Suprapubic skin (tissue), 4 donors: ENCODE measurements at regions not wholly inside any gene's neighbourhood (a gene's known extent, or its start where the extent isn't known, plus 50 kb on each side); places are given as distances from the start of the nearest gene placed in this dataset.
"Not testable (repeated sequence)": the region's sequence is repeated elsewhere in the genome, so short reads cannot be mapped to it uniquely, and the experiment has no call there.

ENCODE experiments used
- DNase-seq, 2 donors: peaks; one replicate each; pipeline ENCODE4 v3.0.0-alpha.2; 2019; ENCODE audit warnings: low spot score in 2 of 2
- H3K27ac ChIP-seq: fragments of 200-600 bp; sonication (generic); one replicate; pipeline ENCODE4 v1.5.1; 2019
- H3K27me3 ChIP-seq: fragments of 200-600 bp; sonication (generic); one replicate; pipeline ENCODE4 v1.5.1; 2019
- H3K36me3 ChIP-seq: fragments of 200-600 bp; sonication (generic); one replicate; pipeline ENCODE4 v1.5.1; 2019
- H3K4me1 ChIP-seq: fragments of 200-600 bp; sonication (generic); one replicate; pipeline ENCODE4 v1.5.1; 2019
- H3K4me3 ChIP-seq: fragments of 200-600 bp; sonication (generic); one replicate; pipeline ENCODE4 v1.5.1; 2019; ENCODE audit warnings: mild to moderate bottlenecking
- H3K9me3 ChIP-seq: fragments of 200-600 bp; sonication (generic); one replicate; pipeline ENCODE4 v1.5.1; 2019
- CTCF ChIP-seq, 2 donors: fragments of 200-600 bp in 1 of 2; fragments of 450-650 bp in 1 of 2; sonication (generic) in 1 of 2; IDR thresholded peaks; one replicate each; pipeline ENCODE4 v1.5.1; 2016 to 2019; ENCODE audit warnings: antibody characterized with exemption in 2 of 2, mild to moderate bottlenecking in 1 of 2, moderate library complexity in 1 of 2
- EP300 ChIP-seq: sonication (generic); formaldehyde crosslinking; IDR thresholded peaks from one replicate; pipeline ENCODE4 v1.6.1; 2017; ENCODE audit warnings: antibody characterized with exemption
- POLR2A ChIP-seq, 2 donors: fragments of 450-650 bp; IDR thresholded peaks; one replicate each; pipeline ENCODE4 v1.6.1; 2017; ENCODE audit warnings: antibody characterized with exemption in 2 of 2, mild to moderate bottlenecking in 2 of 2, moderate library complexity in 2 of 2
- POLR2AphosphoS5 ChIP-seq, 3 donors: sonication (generic); formaldehyde crosslinking; IDR thresholded peaks; one replicate each; pipeline ENCODE4 v1.6.1; 2017; ENCODE audit warnings: antibody characterized with exemption in 3 of 3
- WGBS: methylation state at CpG from one replicate; pipeline ENCODE4 v1.1.5; 2018; 5-methylcytosine and 5-hydroxymethylcytosine counted together

DNA sequence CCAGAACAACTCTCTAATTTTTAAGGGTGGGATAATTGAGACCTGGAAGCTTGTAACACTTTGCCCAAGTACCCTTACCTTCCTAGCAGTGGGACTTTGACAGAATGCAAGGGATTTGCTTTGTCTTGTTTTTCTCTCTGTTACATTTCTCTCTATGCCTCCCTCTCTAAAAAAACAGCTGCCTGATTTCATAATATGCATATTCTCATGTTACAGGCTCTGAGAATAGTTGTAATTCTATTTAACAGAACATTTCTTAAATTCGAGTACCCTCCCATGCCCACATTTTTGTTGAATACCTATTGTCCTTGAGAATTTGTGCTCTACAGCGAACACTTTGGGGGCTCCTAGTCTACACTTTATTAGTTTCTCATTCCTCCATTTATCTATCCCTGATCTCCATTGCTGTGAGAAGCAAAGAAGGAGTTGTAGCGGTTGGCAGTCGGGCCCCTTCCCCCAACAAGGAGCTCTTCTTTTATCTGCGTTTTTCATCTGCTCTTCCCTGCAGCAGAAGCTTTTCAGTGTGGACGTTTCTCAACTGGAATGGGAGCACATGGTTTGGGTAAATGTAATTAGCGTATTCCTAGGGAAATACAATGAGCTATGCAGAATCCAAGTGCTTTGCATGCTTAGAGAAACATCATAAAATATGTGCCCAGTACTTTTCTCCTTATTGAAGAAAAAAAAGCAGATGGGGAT is 117.7 kb upstream of the CCDC90B start:
- no peak overlapping the region for H3K27ac ChIP-seq
- no peak for TF ChIP-seq POLR2AphosphoS5 (IDR thresholded peaks at IDR 0.05)
- TF ChIP-seq POLR2A (IDR thresholded peaks at IDR 0.05), result no peak
- no peak for TF ChIP-seq CTCF (IDR thresholded peaks at IDR 0.05)
- TF ChIP-seq EP300, result no peak
- no peaks in the 10 kb centered on the region for H3K36me3 ChIP-seq
- no peak overlapping the region for H3K4me3 ChIP-seq
- no peaks in the 10 kb centered on the region for H3K9me3 ChIP-seq
- H3K4me1 ChIP-seq, result no peaks in the 10 kb centered on the region
- no peaks in the 10 kb centered on the region for H3K27me3 ChIP-seq
- WGBS, result 52% methylated on average over 7 of the region's 7 CpGs
- DNase-seq, result no peak

DNA sequence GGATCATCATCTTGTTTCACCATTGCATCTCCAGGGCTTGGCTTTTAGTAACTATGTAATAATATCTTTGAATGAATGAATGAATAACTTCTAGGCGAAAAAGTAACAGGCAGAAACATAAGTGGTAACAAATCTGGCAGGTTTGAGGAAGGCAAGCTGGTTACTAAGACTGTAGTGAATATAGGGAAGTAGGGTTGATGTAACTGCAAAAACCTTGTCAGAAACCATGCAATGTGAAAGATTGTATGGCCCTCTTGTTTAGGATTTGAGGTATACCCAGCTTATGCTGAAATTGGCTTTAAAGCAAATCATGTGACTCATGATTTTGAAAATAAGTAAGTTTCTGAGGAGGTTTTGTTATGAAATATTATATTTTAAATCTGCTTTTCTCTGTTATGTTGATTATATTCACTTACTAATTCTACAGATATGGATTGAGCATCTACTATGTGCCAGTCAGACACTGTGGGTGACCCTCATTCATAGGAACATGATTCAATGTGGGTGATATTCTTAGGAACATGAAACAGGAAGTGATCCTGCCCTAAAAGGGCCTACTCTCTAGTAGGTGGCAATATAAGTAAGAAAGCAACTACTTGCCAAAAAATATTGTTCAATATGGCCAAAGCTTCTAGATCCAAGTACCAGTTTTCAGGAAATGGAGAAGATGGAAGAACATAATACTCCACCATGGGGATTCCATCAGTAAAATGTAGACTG is 115.5 kb upstream of the CCDC90B start:
- TF ChIP-seq EP300, result no peak
- TF ChIP-seq CTCF (IDR thresholded peaks at IDR 0.05), result no peak
- no peak for TF ChIP-seq POLR2A (IDR thresholded peaks at IDR 0.05)
- no peak for TF ChIP-seq POLR2AphosphoS5 (IDR thresholded peaks at IDR 0.05)
- no peaks in the 10 kb centered on the region for H3K9me3 ChIP-seq
- no peaks in the 10 kb centered on the region for H3K4me1 ChIP-seq
- H3K27me3 ChIP-seq, result no peaks in the 10 kb centered on the region
- WGBS, result 86% methylated on average over 1 of the region's 1 CpG
- DNase-seq, result no peak
- no peak overlapping the region for H3K4me3 ChIP-seq
- no peaks in the 10 kb centered on the region for H3K36me3 ChIP-seq
- no peak overlapping the region for H3K27ac ChIP-seq

- WGBS, result 96% methylated on average over 1 of the region's 1 CpG
- Histone ChIP-seq H3K4me3 (no peak overlapping the region), H3K36me3 (no peaks in the 10 kb centered on the region), H3K27me3 (no peaks in the 10 kb centered on the region), H3K27ac (no peak overlapping the region), H3K4me1 (no peaks in the 10 kb centered on the region), H3K9me3 (no peaks in the 10 kb centered on the region)
- no peak for DNase-seq
- TF ChIP-seq EP300 (no peak), POLR2AphosphoS5 (IDR thresholded peaks at IDR 0.05) (no peak), POLR2A (IDR thresholded peaks at IDR 0.05) (no peak), CTCF (IDR thresholded peaks at IDR 0.05) (no peak)
Observed at GRCh38 chr11:83394331-83394730, 108.2 kb upstream of the CCDC90B start.

DNA sequence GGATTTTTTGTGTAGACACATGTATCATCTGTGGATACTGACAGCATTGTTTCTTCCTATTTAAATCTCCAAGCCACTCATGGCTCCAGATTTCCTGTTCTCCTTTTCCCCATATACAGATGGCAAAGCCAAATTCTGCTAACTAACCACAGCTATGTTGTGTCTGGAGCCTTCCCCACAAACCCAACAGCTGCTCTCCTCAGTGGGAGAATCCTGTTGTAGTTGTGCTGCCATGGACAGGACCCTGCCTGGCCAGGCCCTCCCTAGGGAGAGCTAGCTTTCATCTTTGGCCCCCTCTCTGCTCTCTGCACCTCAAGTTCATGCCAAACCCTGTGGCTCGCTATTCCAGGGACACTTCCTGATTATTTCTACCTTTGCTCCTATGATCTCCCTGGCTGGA is 106.4 kb upstream of the CCDC90B start:
- Histone ChIP-seq H3K9me3 (no peaks in the 10 kb centered on the region), H3K36me3 (no peaks in the 10 kb centered on the region), H3K27me3 (no peaks in the 10 kb centered on the region), H3K27ac (no peak overlapping the region), H3K4me3 (no peak overlapping the region), H3K4me1 (no peaks in the 10 kb centered on the region)
- no peak for DNase-seq
- TF ChIP-seq POLR2A (IDR thresholded peaks at IDR 0.05) (no peak), POLR2AphosphoS5 (IDR thresholded peaks at IDR 0.05) (no peak), EP300 (no peak), CTCF (IDR thresholded peaks at IDR 0.05) (no peak)
- 91% methylated on average over 1 of the region's 1 CpG for WGBS

- H3K4me3 ChIP-seq, result no peak overlapping the region
- TF ChIP-seq EP300 (no peak), POLR2AphosphoS5 (IDR thresholded peaks at IDR 0.05) (no peak), POLR2A (IDR thresholded peaks at IDR 0.05) (no peak), CTCF (IDR thresholded peaks at IDR 0.05) (no peak)
Observed at GRCh38 chr11:83389975-83390374, 103.8 kb upstream of the CCDC90B start.

GRCh38 chr11:83383838-83384237 is 97.7 kb upstream of the CCDC90B start:
- not testable (repeated sequence) for H3K4me1 ChIP-seq, H3K9me3 ChIP-seq, H3K27ac ChIP-seq, H3K27me3 ChIP-seq, H3K4me3 ChIP-seq, H3K36me3 ChIP-seq, DNase-seq
- WGBS, result 100% methylated on average over 1 of the region's 1 CpG

More at GRCh38 chr11:83389975-83390374, 103.8 kb upstream of the CCDC90B start:
- no peaks in the 10 kb centered on the region for H3K4me1 ChIP-seq
- no peaks in the 10 kb centered on the region for H3K36me3 ChIP-seq
- H3K9me3 ChIP-seq, result no peaks in the 10 kb centered on the region
- no peaks in the 10 kb centered on the region for H3K27me3 ChIP-seq
- 86% methylated on average over 1 of the region's 1 CpG for WGBS
- no peak for DNase-seq
- H3K27ac ChIP-seq, result no peak overlapping the region
